Ramos (cell line): ENCODE measurements at regions not wholly inside any gene's neighbourhood (a gene's known extent, or its start where the extent isn't known, plus 50 kb on each side); places are given as distances from the start of the nearest gene placed in this dataset.

Experiments used
- in situ Hi-C: fragments of 300-500 bp; cut with MboI; formaldehyde crosslinking; loops from one replicate; pipeline ENCODE4 v1.14.3; 2022; ENCODE audit warnings: low sequenced_read_pairs; ENCODE audit not compliant: unreplicated experiment

GRCh38 chr5:157923765-157924164 is 64.8 kb upstream of the CLINT1 start:
- in situ Hi-C loops = no loop called here

- in situ Hi-C loops = no loop called here
Observed at GRCh38 chr5:157922026-157922425, 63.1 kb upstream of the CLINT1 start.

- in situ Hi-C loops = no loop called here
Observed at GRCh38 chr5:157920828-157921170, 61.9 kb upstream of the CLINT1 start.

- in situ Hi-C loops = loop anchor here (5.0 kb wide), 1 partner anchor 92 kb away; no protein-coding TSS in a partner anchor
Observed at GRCh38 chr5:157918811-157919742, 60.1 kb upstream of the CLINT1 start.

GRCh38 chr5:157917899-157918809 is 59.2 kb upstream of the CLINT1 start:
- in situ Hi-C loops = loop anchor here (5.0 kb wide), 1 partner anchor 91 kb away; no protein-coding TSS in a partner anchor

- in situ Hi-C loops = loop anchor here (5.0 kb wide), 1 partner anchor 90 kb away; no protein-coding TSS in a partner anchor
Observed at GRCh38 chr5:157917491-157917890, 58.5 kb upstream of the CLINT1 start.

GRCh38 chr5:157915638-157916037 is 56.7 kb upstream of the CLINT1 start:
- in situ Hi-C loops = loop anchor here (5.0 kb wide), 1 partner anchor 88 kb away; no protein-coding TSS in a partner anchor

GRCh38 chr5:157914151-157914788 is 55.3 kb upstream of the CLINT1 start:
- in situ Hi-C loops = no loop called here

GRCh38 chr5:157913575-157913974 is 54.6 kb upstream of the CLINT1 start:
- in situ Hi-C loops = no loop called here

GRCh38 chr5:157912621-157913325 is 53.8 kb upstream of the CLINT1 start:
- in situ Hi-C loops = no loop called here

GRCh38 chr5:157911568-157911967 is 52.6 kb upstream of the CLINT1 start:
- in situ Hi-C loops = no loop called here
